NCI-H1417 (cell line): ENCODE measurements at regions not wholly inside any gene's neighbourhood (a gene's known extent, or its start where the extent isn't known, plus 50 kb on each side); places are given as distances from the start of the nearest gene placed in this dataset.
A peak's percentile ranks its signal among the peaks of the same experiment; 100 is the strongest.

ENCODE experiments used
- DNase-seq, 3 experiments: peaks; one replicate each; lab custom pipeline; 2025; lab: John Stamatoyannopoulos, UW

GRCh38 chr14:28690029-28690692 is 76.4 kb upstream of the FOXG1 start:
- peak; percentile 38 to 79 (median 64) for DNase-seq

DNA sequence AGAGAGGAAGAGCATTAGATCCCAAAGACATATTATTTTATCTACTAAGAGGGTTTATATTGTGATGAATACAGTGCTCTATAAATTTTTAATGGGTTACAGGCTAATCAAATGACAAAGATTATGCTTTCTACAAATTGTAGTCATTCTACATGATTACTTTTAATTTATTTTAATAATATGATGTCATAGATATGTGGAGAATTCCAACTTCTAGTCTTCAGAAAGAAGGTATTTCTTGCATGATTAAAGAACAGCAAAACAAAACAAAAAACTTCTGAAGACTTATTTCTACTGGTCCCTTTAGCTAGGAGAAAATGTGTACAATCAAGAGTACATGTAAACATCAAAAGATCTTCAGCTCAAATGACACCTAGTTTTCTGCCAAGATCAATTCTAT is 71.5 kb upstream of the FOXG1 start:
- DNase-seq: no peak

GRCh38 chr14:28701733-28702132 is 64.9 kb upstream of the FOXG1 start:
- no peak for DNase-seq

DNA sequence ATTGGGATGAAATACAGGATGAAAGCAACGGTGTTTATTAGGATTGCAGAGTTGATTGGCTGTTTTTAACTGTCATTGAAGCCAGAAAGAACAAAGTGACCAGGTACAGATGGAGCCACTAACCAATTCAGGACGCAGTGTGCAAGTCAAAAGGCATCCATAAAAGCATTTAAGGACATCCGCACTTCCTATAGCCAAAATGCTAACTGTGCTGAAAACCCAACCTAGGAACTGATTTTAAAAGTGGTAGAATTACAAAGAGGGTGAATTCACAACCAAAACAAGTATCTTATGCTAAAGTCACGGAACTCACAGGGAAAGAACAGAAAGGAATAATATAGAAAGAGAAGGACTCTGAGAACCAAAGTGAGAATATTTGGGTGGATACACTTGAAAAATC is 63.1 kb upstream of the FOXG1 start:
- no peak for DNase-seq

GRCh38 chr14:28704153-28704552 is 62.4 kb upstream of the FOXG1 start:
- DNase-seq: no peak

- no peak for DNase-seq
Measured at GRCh38 chr14:28707814-28708213, 58.8 kb upstream of the FOXG1 start.

DNA sequence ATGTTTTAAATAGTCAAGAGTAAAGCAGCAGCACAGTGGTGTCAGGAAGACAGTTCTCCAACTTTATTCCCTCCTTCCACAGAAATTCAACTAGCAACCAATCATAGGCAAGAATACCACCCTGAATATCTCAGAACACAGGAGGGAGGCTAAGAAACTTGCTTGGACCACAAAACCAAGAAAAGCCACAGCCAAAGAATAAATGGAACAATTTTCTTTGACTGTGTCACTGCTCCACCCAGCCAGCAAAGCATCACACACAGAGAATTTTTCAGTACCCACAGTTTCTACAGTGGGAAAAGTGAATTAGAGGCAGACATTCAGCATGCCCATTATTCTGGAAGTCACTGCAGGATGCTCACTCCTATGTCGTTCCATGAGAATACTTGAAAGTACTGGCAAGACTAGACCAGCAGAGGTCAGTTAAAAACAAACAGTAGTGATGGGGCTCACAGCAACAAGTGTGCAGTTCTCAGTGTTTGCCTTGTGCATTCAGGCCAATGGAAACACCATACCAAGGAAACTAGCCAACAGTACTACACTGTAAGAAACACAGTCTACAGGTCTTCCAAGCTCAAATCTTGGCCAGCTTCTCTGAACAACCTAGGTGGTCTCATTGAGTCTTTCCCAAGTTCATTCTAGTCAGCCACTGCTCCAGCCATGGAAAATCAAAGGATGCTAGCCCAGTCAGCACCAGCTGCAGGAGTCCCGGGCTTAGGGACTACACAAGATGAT is 56.8 kb upstream of the FOXG1 start:
- no peak for DNase-seq
